Neural progenitor cell (in vitro differentiated cells): ENCODE measurements at regions not wholly inside any gene's neighbourhood (a gene's known extent, or its start where the extent isn't known, plus 50 kb on each side); places are given as distances from the start of the nearest gene placed in this dataset.

Experiments used
- DNase-seq: peaks from one replicate; pipeline ENCODE4 v3.0.0-alpha.2; 2016; ENCODE audit warnings: low spot score
- H2AFZ ChIP-seq: fragments of 200-600 bp; sonication (generic); replicated peaks from 2 replicates; pipeline ENCODE4 v1.6.1; 2016; ENCODE audit warnings: antibody characterized with exemption
- H3F3A ChIP-seq: fragments of 200-600 bp; sonication (generic); 2 replicates; pipeline ENCODE4 v1.6.1; 2016; ENCODE audit warnings: antibody characterized with exemption, low read depth
- H3K27ac ChIP-seq: fragments of 200-600 bp; sonication (generic); 2 replicates; pipeline ENCODE4 v1.5.1; 2016; ENCODE audit warnings: mild to moderate bottlenecking
- H3K27me3 ChIP-seq: fragments of 200-600 bp; sonication (generic); 2 replicates; pipeline ENCODE4 v1.6.1; 2016; ENCODE audit warnings: mild to moderate bottlenecking, moderate library complexity
- H3K36me3 ChIP-seq: fragments of 200-600 bp; sonication (generic); 2 replicates; pipeline ENCODE4 v1.5.1; 2016
- H3K4me1 ChIP-seq: fragments of 200-600 bp; sonication (generic); 2 replicates; pipeline ENCODE4 v1.6.1; 2016; ENCODE audit warnings: mixed run types
- H3K4me2 ChIP-seq: fragments of 200-600 bp; sonication (generic); 2 replicates; pipeline ENCODE4 v1.6.1; 2016
- H3K4me3 ChIP-seq: fragments of 200-600 bp; sonication (generic); 2 replicates; pipeline ENCODE4 v1.5.1; 2016
- H3K79me2 ChIP-seq: fragments of 200-600 bp; sonication (generic); 2 replicates; pipeline ENCODE4 v1.6.1; 2016; ENCODE audit warnings: low read depth
- H3K9ac ChIP-seq: fragments of 200-600 bp; sonication (generic); 2 replicates; pipeline ENCODE4 v1.6.1; 2016
- H3K9me3 ChIP-seq: fragments of 200-600 bp; sonication (generic); 2 replicates; pipeline ENCODE4 v1.5.1; 2016; ENCODE audit warnings: low read depth
- H4K20me1 ChIP-seq: fragments of 200-600 bp; sonication (generic); 2 replicates; pipeline ENCODE4 v1.6.1; 2016; ENCODE audit warnings: low read depth
- H3K27ac Mint-ChIP-seq: 3 replicates; pipeline ENCODE4 v1.8.0; 2021; ENCODE audit warnings: mixed read lengths
- H3K27me3 Mint-ChIP-seq: 2 replicates; pipeline ENCODE4 v1.8.0; 2022; ENCODE audit warnings: low read depth, mild to moderate bottlenecking, inconsistent platforms, moderate library complexity, mixed read lengths; ENCODE audit not compliant: insufficient read depth
- H3K36me3 Mint-ChIP-seq: 3 replicates; pipeline ENCODE4 v1.8.0; 2021; ENCODE audit warnings: mixed read lengths
- H3K4me1 Mint-ChIP-seq: 3 replicates; pipeline ENCODE4 v1.8.0; 2021; ENCODE audit warnings: mixed read lengths
- H3K4me3 Mint-ChIP-seq: 3 replicates; pipeline ENCODE4 v1.8.0; 2021; ENCODE audit warnings: mild to moderate bottlenecking, moderate library complexity, mixed read lengths
- H3K9me3 Mint-ChIP-seq: 3 replicates; pipeline ENCODE4 v1.8.0; 2020; ENCODE audit warnings: mixed read lengths
- EZH2 ChIP-seq: fragments of 200-600 bp; sonication (generic); IDR thresholded peaks from 2 replicates; pipeline ENCODE4 v1.6.1; 2017; ENCODE audit warnings: antibody characterized with exemption, mild to moderate bottlenecking, moderate library complexity
- EZH2phosphoT487 ChIP-seq: fragments of 200-600 bp; sonication (generic); IDR thresholded peaks from 2 replicates; pipeline ENCODE4 v1.6.1; 2017; ENCODE audit warnings: antibody characterized with exemption
- TF ChIP-seq, protein P1 (sequence below): fragments of 200-600 bp; sonication (generic); IDR thresholded peaks from 2 replicates; pipeline ENCODE4 v1.5.1; 2017; ENCODE audit warnings: antibody characterized with exemption, mild to moderate bottlenecking

DNA sequence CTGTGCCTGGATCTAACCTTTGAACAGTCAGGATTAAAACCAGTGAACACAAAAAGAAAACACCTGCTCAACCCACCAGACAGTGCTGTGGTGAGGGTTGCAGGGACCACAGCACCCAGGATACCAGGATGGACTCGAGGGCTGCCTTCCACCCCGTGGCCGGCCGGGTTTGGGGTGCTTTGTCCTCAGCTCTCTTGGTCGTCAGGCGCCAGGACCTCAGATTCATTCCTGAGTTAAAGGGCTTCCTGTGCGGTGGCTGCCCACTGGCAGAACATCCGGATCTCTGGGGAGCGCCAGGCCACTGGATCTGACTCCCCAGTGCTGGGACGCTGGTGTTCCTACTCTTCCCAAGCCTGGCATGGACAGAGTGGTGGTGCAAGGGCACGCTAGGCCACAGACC lies 239.8 kb downstream of the TFCP2L1 start:
- no peaks in the 10 kb centered on the region for H3K27me3 ChIP-seq
- H2AFZ ChIP-seq: no peak overlapping the region
- H3K4me1 Mint-ChIP-seq: peaks cover 7% of the 10 kb centered on the region
- H3F3A ChIP-seq: no peaks in the 10 kb centered on the region
- H3K27ac ChIP-seq: no peak overlapping the region
- H3K27ac Mint-ChIP-seq: no peak overlapping the region
- H4K20me1 ChIP-seq: no peaks in the 10 kb centered on the region
- H3K36me3 ChIP-seq: no peaks in the 10 kb centered on the region
- TF ChIP-seq EZH2 (no peak), EZH2phosphoT487 (no peak)
- TF ChIP-seq, protein P1, sequence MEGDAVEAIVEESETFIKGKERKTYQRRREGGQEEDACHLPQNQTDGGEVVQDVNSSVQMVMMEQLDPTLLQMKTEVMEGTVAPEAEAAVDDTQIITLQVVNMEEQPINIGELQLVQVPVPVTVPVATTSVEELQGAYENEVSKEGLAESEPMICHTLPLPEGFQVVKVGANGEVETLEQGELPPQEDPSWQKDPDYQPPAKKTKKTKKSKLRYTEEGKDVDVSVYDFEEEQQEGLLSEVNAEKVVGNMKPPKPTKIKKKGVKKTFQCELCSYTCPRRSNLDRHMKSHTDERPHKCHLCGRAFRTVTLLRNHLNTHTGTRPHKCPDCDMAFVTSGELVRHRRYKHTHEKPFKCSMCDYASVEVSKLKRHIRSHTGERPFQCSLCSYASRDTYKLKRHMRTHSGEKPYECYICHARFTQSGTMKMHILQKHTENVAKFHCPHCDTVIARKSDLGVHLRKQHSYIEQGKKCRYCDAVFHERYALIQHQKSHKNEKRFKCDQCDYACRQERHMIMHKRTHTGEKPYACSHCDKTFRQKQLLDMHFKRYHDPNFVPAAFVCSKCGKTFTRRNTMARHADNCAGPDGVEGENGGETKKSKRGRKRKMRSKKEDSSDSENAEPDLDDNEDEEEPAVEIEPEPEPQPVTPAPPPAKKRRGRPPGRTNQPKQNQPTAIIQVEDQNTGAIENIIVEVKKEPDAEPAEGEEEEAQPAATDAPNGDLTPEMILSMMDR: no peak
- H3K9me3 Mint-ChIP-seq: peaks cover 2% of the 10 kb centered on the region
- no peaks in the 10 kb centered on the region for H3K79me2 ChIP-seq
- no peak for DNase-seq
- H3K4me2 ChIP-seq: no peak overlapping the region
- H3K9ac ChIP-seq: no peak overlapping the region
- no peak overlapping the region for H3K4me3 ChIP-seq
- H3K36me3 Mint-ChIP-seq: no peaks in the 10 kb centered on the region
- H3K9me3 ChIP-seq: no peaks in the 10 kb centered on the region
- H3K4me3 Mint-ChIP-seq: no peak overlapping the region
- peaks cover 15% of the 10 kb centered on the region for H3K27me3 Mint-ChIP-seq
- H3K4me1 ChIP-seq: no peaks in the 10 kb centered on the region

DNA sequence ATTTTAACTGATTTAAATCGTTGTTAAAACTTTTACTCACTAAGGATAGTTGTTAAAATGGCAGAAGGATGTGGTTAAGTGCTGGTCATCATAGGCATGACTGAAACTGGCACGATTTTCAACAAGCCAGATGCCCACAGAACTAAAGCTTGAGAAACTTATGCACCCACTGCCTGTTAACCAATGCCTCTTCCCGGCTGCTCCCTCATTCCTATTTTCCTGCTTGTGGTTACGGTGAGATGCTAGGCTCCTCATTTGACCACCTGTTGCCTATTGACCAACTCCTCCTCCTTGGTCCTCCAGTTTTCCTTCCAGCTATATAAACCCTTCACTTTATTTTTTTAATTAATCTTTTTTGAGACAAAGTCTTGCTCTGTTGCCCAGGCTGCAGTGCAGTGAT lies 238.7 kb downstream of the TFCP2L1 start:
- H2AFZ ChIP-seq: no peak overlapping the region
- no peaks in the 10 kb centered on the region for H3K36me3 ChIP-seq
- TF ChIP-seq EZH2phosphoT487: no peak
- TF ChIP-seq, protein P1: no peak
- TF ChIP-seq EZH2: no peak
- no peaks in the 10 kb centered on the region for H3F3A ChIP-seq
- H3K79me2 ChIP-seq: no peaks in the 10 kb centered on the region
- H3K4me1 ChIP-seq: no peaks in the 10 kb centered on the region
- Mint-ChIP-seq H3K27me3 (peaks cover 15% of the 10 kb centered on the region), H3K9me3 (peaks cover 2% of the 10 kb centered on the region), H3K27ac (no peak overlapping the region), H3K36me3 (no peaks in the 10 kb centered on the region), H3K4me3 (no peak overlapping the region), H3K4me1 (peaks cover 7% of the 10 kb centered on the region)
- no peaks in the 10 kb centered on the region for H4K20me1 ChIP-seq
- H3K9me3 ChIP-seq: no peaks in the 10 kb centered on the region
- no peak for DNase-seq
- no peak overlapping the region for H3K27ac ChIP-seq
- no peaks in the 10 kb centered on the region for H3K27me3 ChIP-seq
- no peak overlapping the region for H3K9ac ChIP-seq
- H3K4me2 ChIP-seq: no peak overlapping the region
- no peak overlapping the region for H3K4me3 ChIP-seq

DNA sequence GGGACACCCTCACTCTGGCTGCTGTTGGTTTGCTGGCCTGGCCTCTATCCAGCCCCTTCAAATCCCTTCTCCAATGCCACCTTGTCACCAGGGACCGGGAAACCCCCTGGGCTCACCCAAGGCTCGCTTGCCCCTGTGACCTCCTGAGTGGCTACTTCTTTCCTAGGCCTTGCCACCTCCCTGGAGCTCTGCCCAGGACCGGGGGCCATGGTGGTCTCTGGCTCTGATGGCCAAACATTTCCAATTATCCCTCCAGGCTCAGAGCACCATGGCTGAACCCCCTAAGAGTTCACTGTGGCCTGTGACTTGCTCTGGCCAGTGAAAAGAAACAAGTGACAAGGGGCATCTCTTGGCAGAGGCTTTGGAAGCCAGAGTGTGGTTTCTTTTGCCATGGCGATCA lies 237.6 kb downstream of the TFCP2L1 start:
- no peak for TF ChIP-seq EZH2phosphoT487
- no peak for TF ChIP-seq EZH2
- TF ChIP-seq, protein P1: no peak
- Histone ChIP-seq H3F3A (no peaks in the 10 kb centered on the region), H4K20me1 (no peaks in the 10 kb centered on the region), H3K79me2 (no peaks in the 10 kb centered on the region), H3K4me3 (no peak overlapping the region), H3K9me3 (no peaks in the 10 kb centered on the region), H2AFZ (no peak overlapping the region), H3K4me1 (no peaks in the 10 kb centered on the region), H3K27ac (no peak overlapping the region), H3K4me2 (no peak overlapping the region), H3K36me3 (no peaks in the 10 kb centered on the region), H3K9ac (no peak overlapping the region), H3K27me3 (no peaks in the 10 kb centered on the region)
- Mint-ChIP-seq H3K9me3 (peaks cover 2% of the 10 kb centered on the region), H3K4me1 (peaks cover 7% of the 10 kb centered on the region), H3K27me3 (peaks cover 15% of the 10 kb centered on the region), H3K27ac (no peak overlapping the region), H3K4me3 (no peak overlapping the region), H3K36me3 (no peaks in the 10 kb centered on the region)
- DNase-seq: no peak
